ENCODE measurements at regions not wholly inside any gene's neighbourhood (a gene's known extent, or its start where the extent isn't known, plus 50 kb on each side); places are given as distances from the start of the nearest gene placed in this dataset.

GRCh38 chr21:27277110-27277509 is 310.2 kb upstream of the ADAMTS5 start:
- in situ Hi-C loops (cut with HindIII; ENCODE audit: low pct_ligation_motif_present, low pct_unique_long_range_greater_than_20kb, low sequenced_read_pairs): no loop called here
- no peak for DNase-seq

GRCh38 chr21:27275294-27275927 is 308.5 kb upstream of the ADAMTS5 start:
- DNase-seq: peak; percentile 45
- in situ Hi-C loops (cut with HindIII; ENCODE audit: low pct_ligation_motif_present, low pct_unique_long_range_greater_than_20kb, low sequenced_read_pairs): no loop called here

- in situ Hi-C loops (cut with HindIII; ENCODE audit: low pct_ligation_motif_present, low pct_unique_long_range_greater_than_20kb, low sequenced_read_pairs): no loop called here
- peak; percentile 69 for DNase-seq
Measured at GRCh38 chr21:27269644-27270043, 302.8 kb upstream of the ADAMTS5 start.

GRCh38 chr21:27268290-27268689 is 301.4 kb upstream of the ADAMTS5 start:
- no peak for DNase-seq
- in situ Hi-C loops (cut with HindIII; ENCODE audit: low pct_ligation_motif_present, low pct_unique_long_range_greater_than_20kb, low sequenced_read_pairs): no loop called here

- in situ Hi-C loops (cut with HindIII; ENCODE audit: low pct_ligation_motif_present, low pct_unique_long_range_greater_than_20kb, low sequenced_read_pairs): no loop called here
- DNase-seq: no peak
Measured at GRCh38 chr21:27265949-27266348, 299.1 kb upstream of the ADAMTS5 start.

GRCh38 chr21:27265492-27265891 is 298.6 kb upstream of the ADAMTS5 start:
- DNase-seq: no peak
- in situ Hi-C loops (cut with HindIII; ENCODE audit: low pct_ligation_motif_present, low pct_unique_long_range_greater_than_20kb, low sequenced_read_pairs): no loop called here

- in situ Hi-C loops (cut with HindIII; ENCODE audit: low pct_ligation_motif_present, low pct_unique_long_range_greater_than_20kb, low sequenced_read_pairs): no loop called here
Measured at GRCh38 chr21:27261676-27262075, 294.8 kb upstream of the ADAMTS5 start.

GRCh38 chr21:27260728-27261127 is 293.8 kb upstream of the ADAMTS5 start:
- no peak for DNase-seq
- in situ Hi-C loops (cut with HindIII; ENCODE audit: low pct_ligation_motif_present, low pct_unique_long_range_greater_than_20kb, low sequenced_read_pairs): no loop called here

More at GRCh38 chr21:27261676-27262075, 294.8 kb upstream of the ADAMTS5 start:
- DNase-seq: no peak

- DNase-seq: no peak
- in situ Hi-C loops (cut with HindIII; ENCODE audit: low pct_ligation_motif_present, low pct_unique_long_range_greater_than_20kb, low sequenced_read_pairs): no loop called here
Measured at GRCh38 chr21:27258742-27259448, 292.0 kb upstream of the ADAMTS5 start.

GRCh38 chr21:27257908-27258556 is 291.1 kb upstream of the ADAMTS5 start:
- in situ Hi-C loops (cut with HindIII; ENCODE audit: low pct_ligation_motif_present, low pct_unique_long_range_greater_than_20kb, low sequenced_read_pairs): no loop called here
- no peak for DNase-seq

GRCh38 chr21:27257226-27257625 is 290.3 kb upstream of the ADAMTS5 start:
- in situ Hi-C loops (cut with HindIII; ENCODE audit: low pct_ligation_motif_present, low pct_unique_long_range_greater_than_20kb, low sequenced_read_pairs): no loop called here

GRCh38 chr21:27251752-27252151 is 284.9 kb upstream of the ADAMTS5 start:
- in situ Hi-C loops (cut with HindIII; ENCODE audit: low pct_ligation_motif_present, low pct_unique_long_range_greater_than_20kb, low sequenced_read_pairs): no loop called here
- DNase-seq: no peak

More at GRCh38 chr21:27257226-27257625, 290.3 kb upstream of the ADAMTS5 start:
- DNase-seq: no peak

GRCh38 chr21:27250366-27250765 is 283.5 kb upstream of the ADAMTS5 start:
- no peak for DNase-seq
- in situ Hi-C loops (cut with HindIII; ENCODE audit: low pct_ligation_motif_present, low pct_unique_long_range_greater_than_20kb, low sequenced_read_pairs): no loop called here

GRCh38 chr21:27248814-27249213 is 281.9 kb upstream of the ADAMTS5 start:
- no peak for DNase-seq
- in situ Hi-C loops (cut with HindIII; ENCODE audit: low pct_ligation_motif_present, low pct_unique_long_range_greater_than_20kb, low sequenced_read_pairs): no loop called here

GRCh38 chr21:27246741-27247140 is 279.9 kb upstream of the ADAMTS5 start:
- DNase-seq: peak; percentile 76
- in situ Hi-C loops (cut with HindIII; ENCODE audit: low pct_ligation_motif_present, low pct_unique_long_range_greater_than_20kb, low sequenced_read_pairs): no loop called here

GRCh38 chr21:27244776-27245175 is 277.9 kb upstream of the ADAMTS5 start:
- in situ Hi-C loops (cut with HindIII; ENCODE audit: low pct_ligation_motif_present, low pct_unique_long_range_greater_than_20kb, low sequenced_read_pairs): no loop called here

GRCh38 chr21:27244352-27244751 is 277.5 kb upstream of the ADAMTS5 start:
- in situ Hi-C loops (cut with HindIII; ENCODE audit: low pct_ligation_motif_present, low pct_unique_long_range_greater_than_20kb, low sequenced_read_pairs): no loop called here
- DNase-seq: no peak

More at GRCh38 chr21:27244776-27245175, 277.9 kb upstream of the ADAMTS5 start:
- DNase-seq: no peak

GRCh38 chr21:27240839-27241238 is 274.0 kb upstream of the ADAMTS5 start:
- in situ Hi-C loops (cut with HindIII; ENCODE audit: low pct_ligation_motif_present, low pct_unique_long_range_greater_than_20kb, low sequenced_read_pairs): no loop called here
- DNase-seq: no peak

- in situ Hi-C loops (cut with HindIII; ENCODE audit: low pct_ligation_motif_present, low pct_unique_long_range_greater_than_20kb, low sequenced_read_pairs): no loop called here
- no peak for DNase-seq
Measured at GRCh38 chr21:27233514-27234115, 266.7 kb upstream of the ADAMTS5 start.
